T-helper 2 cell treated with Interferon-gamma antibody and Interleukin-4, amounts not matched to agents 5 μg/mL and 100 μg/mL, for 36 hours (primary cell): ENCODE measurements at regions not wholly inside any gene's neighbourhood (a gene's known extent, or its start where the extent isn't known, plus 50 kb on each side); places are given as distances from the start of the nearest gene placed in this dataset.
"Not testable (repeated sequence)": the region's sequence is repeated elsewhere in the genome, so short reads cannot be mapped to it uniquely, and the experiment has no call there.

ENCODE experiments used
- DNase-seq: peaks from one replicate; pipeline ENCODE4 v3.0.0; 2021; ENCODE audit warnings: low spot score
- H3K27ac Mint-ChIP-seq: one replicate; pipeline ENCODE4 v1.8.0; 2021; ENCODE audit warnings: mild to moderate bottlenecking, mixed read lengths
- H3K27me3 Mint-ChIP-seq: one replicate; pipeline ENCODE4 v1.8.0; 2021; ENCODE audit warnings: low read depth, mixed read lengths
- H3K36me3 Mint-ChIP-seq: one replicate; pipeline ENCODE4 v1.8.0; 2021; ENCODE audit warnings: low read depth, mixed read lengths
- H3K4me1 Mint-ChIP-seq: one replicate; pipeline ENCODE4 v1.8.0; 2021; ENCODE audit warnings: low read depth, mixed read lengths
- H3K4me3 Mint-ChIP-seq: one replicate; pipeline ENCODE4 v1.8.0; 2022; ENCODE audit warnings: mild to moderate bottlenecking, moderate library complexity, mixed read lengths
- H3K9me3 Mint-ChIP-seq: one replicate; pipeline ENCODE4 v1.8.0; 2021; ENCODE audit warnings: mixed read lengths

GRCh38 chr16:52149003-52149402 is 397.9 kb downstream of the TOX3 start:
- no peaks in the 10 kb centered on the region for H3K36me3 Mint-ChIP-seq
- DNase-seq = no peak
- H3K9me3 Mint-ChIP-seq = peaks cover 14% of the 10 kb centered on the region
- H3K4me3 Mint-ChIP-seq = no peak overlapping the region
- H3K27ac Mint-ChIP-seq = no peak overlapping the region
- no peaks in the 10 kb centered on the region for H3K27me3 Mint-ChIP-seq
- no peaks in the 10 kb centered on the region for H3K4me1 Mint-ChIP-seq

GRCh38 chr16:52141871-52142270 is 405.1 kb downstream of the TOX3 start:
- no peaks in the 10 kb centered on the region for H3K36me3 Mint-ChIP-seq
- DNase-seq = no peak
- peaks cover 19% of the 10 kb centered on the region for H3K9me3 Mint-ChIP-seq
- no peak overlapping the region for H3K4me3 Mint-ChIP-seq
- H3K4me1 Mint-ChIP-seq = no peaks in the 10 kb centered on the region
- no peak overlapping the region for H3K27ac Mint-ChIP-seq
- H3K27me3 Mint-ChIP-seq = no peaks in the 10 kb centered on the region

GRCh38 chr16:52128361-52128760 is 418.6 kb downstream of the TOX3 start:
- H3K9me3 Mint-ChIP-seq = peaks cover 45% of the 10 kb centered on the region
- no peaks in the 10 kb centered on the region for H3K4me1 Mint-ChIP-seq
- no peaks in the 10 kb centered on the region for H3K36me3 Mint-ChIP-seq
- no peak overlapping the region for H3K27ac Mint-ChIP-seq
- no peaks in the 10 kb centered on the region for H3K27me3 Mint-ChIP-seq
- no peak overlapping the region for H3K4me3 Mint-ChIP-seq
- DNase-seq = no peak

GRCh38 chr16:52123842-52124241 is 423.1 kb downstream of the TOX3 start:
- Mint-ChIP-seq H3K9me3 (peaks cover 48% of the 10 kb centered on the region), H3K27me3 (no peaks in the 10 kb centered on the region), H3K36me3 (no peaks in the 10 kb centered on the region), H3K4me1 (no peaks in the 10 kb centered on the region), H3K27ac (no peak overlapping the region), H3K4me3 (no peak overlapping the region)
- DNase-seq = no peak

DNA sequence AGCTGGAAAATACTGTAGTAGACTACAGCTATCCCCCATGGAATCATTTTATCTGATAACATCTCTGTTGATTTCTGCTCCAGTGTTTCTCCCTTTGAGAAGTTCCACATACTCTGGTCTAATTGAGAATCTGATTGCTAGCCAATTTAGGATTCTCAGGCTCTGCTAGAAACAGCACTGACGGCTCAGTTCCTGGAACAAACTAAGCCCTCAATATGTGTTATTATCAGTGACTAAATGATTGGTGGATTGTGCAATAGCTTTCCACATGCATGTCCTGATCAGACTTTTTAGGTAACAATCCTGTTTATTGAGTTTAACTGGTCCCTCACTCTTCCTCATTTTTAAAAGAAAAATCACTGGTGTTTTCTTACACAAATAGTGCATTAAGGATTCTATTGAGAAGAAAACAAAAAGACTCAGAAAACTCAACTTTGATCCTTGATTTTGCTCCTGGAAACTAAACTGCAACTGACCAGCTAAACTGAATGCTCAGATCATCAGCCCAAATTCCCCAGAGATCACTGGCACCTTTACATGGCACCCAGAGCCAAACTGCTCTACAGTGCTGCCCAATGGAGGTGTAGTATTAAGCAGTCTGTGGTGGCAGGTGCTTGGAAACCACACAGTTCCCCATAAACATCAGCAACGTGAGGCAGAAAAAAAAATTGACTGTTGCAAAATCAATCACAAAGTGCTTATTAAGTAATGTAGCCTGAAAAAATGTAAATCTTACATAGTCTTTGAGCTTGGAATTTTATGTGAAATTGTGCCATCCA is 423.7 kb downstream of the TOX3 start:
- DNase-seq = no peak
- Mint-ChIP-seq H3K27me3 (no peaks in the 10 kb centered on the region), H3K4me1 (no peaks in the 10 kb centered on the region), H3K27ac (no peak overlapping the region), H3K9me3 (peaks cover 46% of the 10 kb centered on the region), H3K36me3 (no peaks in the 10 kb centered on the region), H3K4me3 (no peak overlapping the region)

DNA sequence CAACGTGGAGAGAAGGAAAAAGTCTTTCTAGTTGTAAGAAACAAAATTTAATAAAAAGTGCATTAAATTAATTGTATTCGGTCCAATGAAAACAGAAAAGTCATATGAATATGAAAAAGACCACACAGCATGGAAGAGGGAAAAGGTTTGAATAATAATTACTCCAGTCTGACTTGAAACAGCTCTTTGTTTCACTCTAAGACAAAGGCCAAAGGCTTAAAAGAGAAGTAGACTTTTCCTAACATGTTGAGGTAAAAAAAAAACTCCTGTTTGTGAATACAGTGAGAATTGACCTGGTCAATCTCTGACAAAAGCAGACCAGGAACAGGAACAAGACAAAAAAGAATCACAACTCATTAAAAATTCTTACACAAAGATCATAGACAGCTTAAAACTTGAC is 429.8 kb downstream of the TOX3 start:
- Mint-ChIP-seq H3K9me3 (peaks cover 59% of the 10 kb centered on the region), H3K4me3 (no peak overlapping the region), H3K4me1 (no peaks in the 10 kb centered on the region), H3K27me3 (no peaks in the 10 kb centered on the region), H3K27ac (no peak overlapping the region), H3K36me3 (no peaks in the 10 kb centered on the region)
- no peak for DNase-seq

DNA sequence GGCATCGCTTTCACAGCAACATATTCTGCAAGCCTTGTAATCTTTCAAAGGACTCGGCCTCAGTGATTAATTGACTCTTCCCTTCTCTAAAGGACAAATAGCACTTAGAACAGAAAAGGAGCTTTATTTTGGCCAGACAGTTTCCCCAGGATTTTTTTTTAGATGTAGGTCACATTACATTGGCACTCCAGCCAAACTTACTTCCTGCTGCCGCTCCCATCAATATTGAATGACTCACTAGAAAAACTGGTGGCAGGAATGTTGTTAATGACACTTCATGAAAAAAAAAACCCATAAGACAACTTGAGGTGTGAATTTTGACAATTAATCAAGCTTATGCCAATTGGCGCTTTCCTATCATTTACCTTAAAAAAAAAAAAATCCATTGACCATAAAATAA is 432.6 kb downstream of the TOX3 start:
- Mint-ChIP-seq H3K4me3 (no peak overlapping the region), H3K9me3 (peaks cover 36% of the 10 kb centered on the region), H3K27ac (no peak overlapping the region), H3K27me3 (no peaks in the 10 kb centered on the region), H3K4me1 (no peaks in the 10 kb centered on the region), H3K36me3 (no peaks in the 10 kb centered on the region)
- no peak for DNase-seq

- Mint-ChIP-seq H3K9me3 (peaks cover 30% of the 10 kb centered on the region), H3K36me3 (no peaks in the 10 kb centered on the region), H3K4me1 (no peaks in the 10 kb centered on the region), H3K4me3 (no peak overlapping the region), H3K27ac (no peak overlapping the region), H3K27me3 (no peaks in the 10 kb centered on the region)
- no peak for DNase-seq
Observed at GRCh38 chr16:52113533-52114183, 433.3 kb downstream of the TOX3 start.

GRCh38 chr16:52104993-52105392 is 441.9 kb downstream of the TOX3 start:
- H3K27ac Mint-ChIP-seq, DNase-seq, H3K27me3 Mint-ChIP-seq, H3K36me3 Mint-ChIP-seq, H3K4me3 Mint-ChIP-seq, H3K4me1 Mint-ChIP-seq: not testable (repeated sequence)
- H3K9me3 Mint-ChIP-seq = peaks cover 16% of the 10 kb centered on the region

DNA sequence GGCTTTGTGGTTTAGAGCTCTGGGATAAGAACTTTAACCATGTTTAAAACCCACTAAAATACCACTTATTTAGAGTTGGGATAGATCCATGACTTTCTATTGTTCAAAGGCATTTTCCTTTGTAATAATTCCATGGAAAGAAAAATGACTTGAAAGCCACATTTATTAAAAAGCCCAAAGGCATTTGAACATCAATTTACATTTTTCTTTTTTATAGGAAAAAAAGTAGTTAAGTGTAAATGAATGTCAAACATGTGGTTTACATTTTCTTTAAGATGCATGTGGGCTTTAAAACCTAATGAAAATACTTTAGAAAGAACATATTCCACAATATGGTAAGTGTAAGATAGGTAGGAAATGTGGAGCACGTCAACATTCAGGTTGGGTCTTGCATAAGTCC is 443.2 kb downstream of the TOX3 start:
- no peaks in the 10 kb centered on the region for H3K36me3 Mint-ChIP-seq

DNA sequence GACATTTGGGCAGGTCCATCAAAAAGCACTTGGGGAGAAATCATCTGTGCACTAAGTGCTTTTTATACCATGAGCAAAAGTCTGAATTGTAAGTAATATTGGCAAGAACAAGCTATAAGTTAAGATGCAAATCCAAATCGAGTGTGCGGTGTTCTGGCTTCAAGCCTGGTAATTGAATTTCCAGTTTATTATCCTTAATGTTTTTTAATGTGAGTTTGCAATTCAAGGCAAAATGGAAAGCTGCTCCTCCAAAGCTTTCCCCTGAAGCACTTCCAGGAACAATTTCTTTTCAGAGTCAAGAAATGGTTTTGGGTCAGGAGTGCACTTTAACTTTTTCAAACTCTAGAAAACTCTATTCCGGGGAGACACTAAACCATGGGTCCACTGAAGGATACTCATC is 445.7 kb downstream of the TOX3 start:
- no peak overlapping the region for H3K27ac Mint-ChIP-seq
- no peaks in the 10 kb centered on the region for H3K36me3 Mint-ChIP-seq
- DNase-seq = no peak
- H3K4me1 Mint-ChIP-seq = no peaks in the 10 kb centered on the region
- H3K27me3 Mint-ChIP-seq = no peaks in the 10 kb centered on the region
- peaks cover 12% of the 10 kb centered on the region for H3K9me3 Mint-ChIP-seq
- H3K4me3 Mint-ChIP-seq = no peak overlapping the region

More for the DNA sequence above, 443.2 kb downstream of the TOX3 start:
- no peak for DNase-seq
- H3K4me1 Mint-ChIP-seq = no peaks in the 10 kb centered on the region
- no peak overlapping the region for H3K4me3 Mint-ChIP-seq
- peaks cover 16% of the 10 kb centered on the region for H3K9me3 Mint-ChIP-seq
- H3K27ac Mint-ChIP-seq = no peak overlapping the region
- H3K27me3 Mint-ChIP-seq = no peaks in the 10 kb centered on the region

GRCh38 chr16:52099382-52099781 is 447.6 kb downstream of the TOX3 start:
- H3K27ac Mint-ChIP-seq = no peak overlapping the region
- no peaks in the 10 kb centered on the region for H3K4me1 Mint-ChIP-seq
- no peaks in the 10 kb centered on the region for H3K36me3 Mint-ChIP-seq
- no peak overlapping the region for H3K4me3 Mint-ChIP-seq
- no peak for DNase-seq
- H3K9me3 Mint-ChIP-seq = peaks cover 19% of the 10 kb centered on the region
- H3K27me3 Mint-ChIP-seq = no peaks in the 10 kb centered on the region

GRCh38 chr16:52095471-52095870 is 451.5 kb downstream of the TOX3 start:
- no peaks in the 10 kb centered on the region for H3K36me3 Mint-ChIP-seq
- no peak overlapping the region for H3K27ac Mint-ChIP-seq
- H3K27me3 Mint-ChIP-seq = no peaks in the 10 kb centered on the region
- H3K9me3 Mint-ChIP-seq = peaks cover 16% of the 10 kb centered on the region
- no peak overlapping the region for H3K4me3 Mint-ChIP-seq
- no peak for DNase-seq
- no peaks in the 10 kb centered on the region for H3K4me1 Mint-ChIP-seq

GRCh38 chr16:52092126-52092525 is 454.8 kb downstream of the TOX3 start:
- Mint-ChIP-seq H3K27ac (no peak overlapping the region), H3K4me3 (no peak overlapping the region), H3K9me3 (peaks cover 22% of the 10 kb centered on the region), H3K36me3 (no peaks in the 10 kb centered on the region), H3K27me3 (no peaks in the 10 kb centered on the region), H3K4me1 (no peaks in the 10 kb centered on the region)
- DNase-seq = no peak

DNA sequence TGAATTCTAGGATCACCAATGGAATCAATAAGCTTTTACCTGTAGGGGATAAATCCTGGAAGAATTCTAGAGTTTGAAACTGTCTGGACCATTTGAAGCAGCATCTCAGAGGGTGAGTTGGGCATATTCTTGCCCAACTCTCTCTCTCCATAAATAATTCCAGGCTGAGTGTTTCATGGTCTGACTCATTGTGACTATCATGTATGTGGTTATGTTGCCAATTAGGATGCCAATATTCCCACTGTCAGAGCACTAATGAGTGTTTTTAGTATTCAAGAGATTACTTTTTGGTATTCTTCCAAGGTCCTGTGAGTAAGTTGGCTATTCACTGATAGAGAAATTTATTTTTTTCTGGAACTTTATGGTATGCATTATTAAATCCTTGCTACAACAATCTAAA is 456.9 kb downstream of the TOX3 start:
- Mint-ChIP-seq H3K27ac (no peak overlapping the region), H3K36me3 (no peaks in the 10 kb centered on the region), H3K4me1 (no peaks in the 10 kb centered on the region), H3K27me3 (no peaks in the 10 kb centered on the region), H3K9me3 (peaks cover 18% of the 10 kb centered on the region), H3K4me3 (no peak overlapping the region)
- no peak for DNase-seq
